Astrocyte of the cerebellum (primary cell): ENCODE measurements at regions not wholly inside any gene's neighbourhood (a gene's known extent, or its start where the extent isn't known, plus 50 kb on each side); places are given as distances from the start of the nearest gene placed in this dataset.

Experiments used
- DNase-seq: peaks from one replicate; pipeline ENCODE4 v3.0.0-alpha.2; 2011; ENCODE audit warnings: low read depth
- H3K4me3 ChIP-seq: 2 replicates; pipeline ENCODE4 v1.5.1; 2011; ENCODE audit warnings: mild to moderate bottlenecking, low read depth, low read length, moderate library complexity
- CTCF ChIP-seq: IDR thresholded peaks from 2 replicates; pipeline ENCODE4 v1.5.1; 2012; ENCODE audit warnings: low read length, low read depth, moderate library complexity, mild to moderate bottlenecking; ENCODE audit errors: missing control alignments
- in situ Hi-C: cut with HindIII; loops from 2 replicates; pipeline ENCODE4 v1.10.0; 2017; ENCODE audit warnings: low sequenced_read_pairs

GRCh38 chr10:100612601-100613595 lies 77.2 kb downstream of the HIF1AN start:
- TF ChIP-seq CTCF = no peak
- no peak for DNase-seq
- H3K4me3 ChIP-seq = no peak overlapping the region
- in situ Hi-C loops = no loop called here

DNA sequence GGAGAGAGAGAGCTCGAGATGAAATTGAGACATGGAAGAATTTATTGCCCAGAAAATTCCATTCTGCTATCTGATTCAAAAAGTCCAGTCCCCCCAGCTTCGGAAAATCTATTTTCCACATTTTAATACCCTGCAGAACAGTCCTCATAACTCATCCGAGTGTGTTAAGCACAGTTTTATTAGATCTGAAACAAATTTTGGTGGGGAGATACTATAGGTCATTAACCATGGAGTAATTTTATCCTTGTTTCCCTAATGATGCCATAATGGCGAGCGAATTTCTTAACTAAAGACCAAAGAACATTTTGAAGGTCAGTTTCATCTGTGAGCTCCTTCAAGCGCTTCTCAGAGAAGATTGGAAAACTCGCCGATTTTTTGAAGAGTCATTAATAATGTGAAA lies 78.1 kb downstream of the HIF1AN start:
- DNase-seq = no peak
- in situ Hi-C loops = no loop called here
- TF ChIP-seq CTCF = no peak
- no peak overlapping the region for H3K4me3 ChIP-seq

- H3K4me3 ChIP-seq = no peak overlapping the region
- in situ Hi-C loops = no loop called here
- no peak for TF ChIP-seq CTCF
Measured at GRCh38 chr10:100614429-100615095, 78.8 kb downstream of the HIF1AN start.

DNA sequence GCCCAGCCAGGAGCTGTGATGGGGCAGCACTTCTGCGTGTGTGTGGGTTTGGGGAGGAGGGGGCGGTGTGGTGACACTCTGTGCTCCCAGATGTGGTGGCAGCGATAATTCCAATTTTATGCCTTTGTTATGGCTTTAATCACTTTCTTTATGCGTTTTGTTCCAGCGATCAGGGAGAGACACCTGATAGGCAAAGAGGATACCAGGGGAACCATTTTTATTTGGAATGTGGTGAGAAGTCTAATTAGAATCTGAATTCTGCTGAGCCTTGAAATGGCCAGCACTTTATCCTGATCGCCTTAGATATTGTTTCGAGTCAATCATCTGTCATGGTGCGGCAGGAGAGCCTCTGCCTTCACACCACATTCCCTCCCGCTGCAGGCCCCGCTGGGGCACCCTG lies 79.5 kb downstream of the HIF1AN start:
- no peak overlapping the region for H3K4me3 ChIP-seq
- TF ChIP-seq CTCF = no peak
- DNase-seq = no peak
- in situ Hi-C loops = no loop called here

More at GRCh38 chr10:100614429-100615095, 78.8 kb downstream of the HIF1AN start:
- DNase-seq = no peak

DNA sequence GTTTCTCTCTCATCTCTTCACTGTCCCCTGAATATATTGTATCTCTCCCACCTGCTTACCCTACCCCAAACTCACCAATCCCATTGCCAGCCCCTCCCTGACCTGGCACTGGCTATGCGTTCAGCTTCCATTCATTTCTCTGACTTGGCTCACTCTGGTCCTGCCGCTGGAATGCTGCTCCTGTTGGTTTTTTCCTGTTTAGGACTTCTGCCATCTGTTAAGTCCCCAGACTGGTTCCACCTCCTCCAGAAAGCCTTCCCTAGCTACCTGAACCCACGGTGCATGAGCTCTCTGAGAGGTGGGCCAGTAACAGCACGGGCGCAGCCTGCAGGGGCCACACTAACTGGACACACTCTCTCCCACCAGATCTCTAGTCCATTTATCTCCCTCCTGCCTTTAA lies 80.2 kb downstream of the HIF1AN start:
- H3K4me3 ChIP-seq = no peak overlapping the region
- no peak for DNase-seq
- in situ Hi-C loops = no loop called here
- TF ChIP-seq CTCF = no peak

DNA sequence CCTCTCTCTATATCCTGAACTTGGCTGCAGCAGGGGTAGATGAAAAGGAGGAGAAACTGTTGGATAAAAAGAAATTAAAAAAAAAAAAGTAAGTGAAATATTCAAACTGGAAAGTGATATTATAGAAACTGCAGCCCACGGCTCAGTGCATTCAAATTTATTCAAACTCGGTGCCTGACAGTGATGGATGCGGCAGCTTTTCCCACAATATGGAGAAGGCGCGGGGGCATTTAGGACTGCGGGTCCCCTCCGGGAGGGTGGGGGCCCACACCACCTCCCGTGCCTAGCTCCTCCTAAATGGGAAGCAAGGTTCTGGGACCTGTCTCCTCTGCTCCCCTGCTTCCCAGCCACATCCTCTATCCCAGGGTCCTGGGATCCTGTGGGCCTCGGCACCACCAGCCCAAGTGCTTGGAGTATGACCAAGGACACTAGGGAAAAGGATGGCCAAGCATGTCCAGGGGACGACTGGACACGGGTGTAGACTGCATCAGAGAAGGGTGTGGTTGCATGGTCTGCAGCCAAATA lies 82.4 kb downstream of the HIF1AN start:
- no peak overlapping the region for H3K4me3 ChIP-seq
- in situ Hi-C loops = no loop called here
- no peak for DNase-seq
- no peak for TF ChIP-seq CTCF
